Activated T-cell treated with anti-CD3 and anti-CD28 coated beads for 24 hours (primary cell): ENCODE measurements at regions not wholly inside any gene's neighbourhood (a gene's known extent, or its start where the extent isn't known, plus 50 kb on each side); places are given as distances from the start of the nearest gene placed in this dataset.
"Not testable (repeated sequence)": the region's sequence is repeated elsewhere in the genome, so short reads cannot be mapped to it uniquely, and the experiment has no call there.

Source experiments
- DNase-seq: peaks from one replicate; pipeline ENCODE4 v3.0.0-alpha.2; 2020; ENCODE audit warnings: low read depth

DNA sequence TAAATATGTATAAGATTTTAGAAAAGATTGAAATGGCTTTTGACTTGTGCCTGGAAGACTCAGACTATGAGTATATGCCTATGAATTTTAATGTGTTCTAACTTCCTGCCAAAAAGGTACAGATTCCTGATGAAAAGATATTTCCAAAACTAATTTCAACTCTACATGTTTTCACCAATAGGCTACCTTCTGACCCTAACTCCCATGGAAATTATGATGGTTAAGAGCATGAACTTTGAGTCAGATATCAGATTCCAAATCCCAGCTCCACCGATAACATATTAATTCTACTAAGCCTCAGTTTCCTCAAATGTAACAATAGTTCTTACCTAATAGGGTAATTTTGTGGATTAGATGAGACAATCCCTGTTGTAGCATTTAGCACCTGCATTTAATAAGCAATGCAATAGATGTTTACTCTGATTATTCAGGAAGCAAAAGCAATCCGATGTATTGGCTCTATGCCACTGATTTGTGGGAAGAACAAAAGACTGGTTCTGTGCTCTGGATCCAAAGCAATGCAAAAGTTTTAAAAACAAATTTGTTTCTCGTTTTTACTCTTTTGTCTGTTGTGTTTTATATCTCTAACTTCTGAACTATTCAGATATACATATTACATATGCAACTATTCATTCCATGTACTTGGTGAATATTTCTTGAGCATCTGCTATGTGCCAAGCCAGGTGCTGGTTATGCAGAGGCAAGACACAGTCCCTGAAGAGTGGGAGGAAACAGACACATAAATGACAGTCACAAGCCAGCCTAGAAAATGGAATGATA is 115.4 kb downstream of the GATA6 start:
- DNase-seq = no peak

DNA sequence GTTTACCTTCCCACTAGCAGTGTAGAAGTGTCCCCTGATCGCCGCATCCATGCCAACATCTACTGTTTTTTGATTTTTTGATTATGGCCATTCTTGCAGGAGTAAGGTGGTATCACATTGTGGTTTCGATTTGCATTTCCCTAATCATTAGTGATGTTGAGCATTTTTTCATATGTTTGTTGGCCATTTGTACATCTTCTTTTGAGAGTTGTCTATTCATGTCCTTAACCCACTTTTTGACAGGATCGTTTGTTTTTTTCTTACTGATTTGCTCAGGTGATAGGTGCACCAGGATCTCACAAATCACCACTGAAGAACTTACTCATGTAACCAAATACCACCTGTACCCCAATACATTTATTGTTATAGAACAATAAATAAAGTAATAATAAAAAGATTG is 114.5 kb downstream of the GATA6 start:
- DNase-seq = not testable (repeated sequence)

DNA sequence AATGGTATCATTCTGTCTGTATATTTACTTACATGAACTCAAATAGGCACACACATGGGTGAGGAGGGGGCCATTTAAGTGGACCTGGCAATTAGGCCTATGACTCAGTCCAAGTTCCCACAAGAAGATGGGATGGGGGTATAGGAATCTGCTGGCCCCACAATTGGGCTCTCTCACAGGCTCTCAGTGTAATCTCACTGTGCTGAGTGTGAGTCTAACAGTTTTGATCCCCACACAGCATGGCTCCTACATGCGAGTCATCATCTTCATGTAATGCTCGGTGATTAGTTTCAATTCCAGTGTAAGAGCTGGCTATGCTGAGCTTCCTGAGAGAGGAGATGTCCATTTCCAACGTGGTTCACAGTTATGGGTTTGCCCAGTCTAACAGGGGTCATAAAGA is 114.0 kb downstream of the GATA6 start:
- no peak for DNase-seq

DNA sequence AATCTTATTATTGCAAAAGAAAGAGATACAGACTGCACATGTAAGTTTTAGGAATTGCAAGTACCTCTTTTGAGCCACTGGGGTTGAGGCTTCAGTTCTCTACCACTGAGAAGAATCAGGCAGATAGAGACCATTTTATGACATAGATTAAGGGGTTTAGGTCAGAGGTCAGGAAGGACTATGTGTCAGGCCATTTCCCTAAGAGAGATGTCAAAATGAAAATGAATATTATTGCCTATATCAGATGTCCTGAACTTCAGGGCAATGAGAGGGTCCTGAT is 113.7 kb downstream of the GATA6 start:
- DNase-seq = no peak

DNA sequence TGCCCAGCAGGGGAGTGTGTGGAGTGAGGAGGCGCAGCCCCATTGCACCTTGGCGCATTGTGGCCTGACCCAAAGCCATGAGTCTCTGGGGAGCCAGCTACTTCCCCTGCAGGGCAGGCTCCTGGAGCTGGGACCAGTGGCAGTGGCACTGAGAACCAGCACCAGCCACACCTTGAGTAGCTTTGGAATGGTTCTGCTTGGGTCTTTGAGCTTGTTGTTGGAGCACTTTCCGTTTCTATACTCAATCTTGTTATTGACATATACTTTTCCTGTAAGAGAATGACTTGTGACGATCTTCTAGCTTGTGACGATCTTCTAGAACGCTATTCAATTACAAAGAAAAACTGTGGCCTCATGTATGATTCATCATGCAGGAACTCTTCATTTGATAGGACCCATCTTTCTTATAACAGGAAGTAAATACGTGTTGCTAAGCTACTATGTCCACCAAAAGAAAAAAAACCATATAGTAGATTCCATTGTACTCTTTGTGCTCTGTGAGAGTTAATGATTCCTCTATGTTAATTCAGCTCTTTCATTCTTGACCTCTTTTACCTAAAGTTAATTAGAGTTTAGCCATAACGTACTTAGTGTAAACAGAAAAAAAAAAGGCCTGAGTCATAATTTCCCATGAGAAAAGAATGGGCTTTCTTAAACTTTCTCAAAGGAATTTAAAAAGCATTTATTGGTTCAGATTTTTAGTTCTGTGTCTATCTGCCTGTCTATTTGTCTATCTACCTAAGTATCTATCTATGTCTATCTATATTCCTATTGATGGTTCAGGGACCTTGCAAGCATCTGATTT is 113.1 kb downstream of the GATA6 start:
- peak; percentile 1 for DNase-seq

DNA sequence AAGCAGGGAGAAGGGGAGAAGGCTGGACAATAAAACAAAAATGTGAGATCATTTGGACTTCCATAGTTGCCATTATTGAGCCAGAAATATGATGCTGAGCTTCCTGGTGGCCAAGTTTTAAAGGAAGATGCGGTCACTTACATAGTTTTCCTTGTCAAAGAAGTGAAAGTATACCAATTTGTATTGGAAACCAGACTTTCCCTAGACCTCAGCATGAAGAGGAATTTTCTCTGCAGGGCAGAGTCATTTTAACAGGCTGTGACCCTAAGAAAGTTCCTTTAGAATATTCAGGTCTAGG is 111.0 kb downstream of the GATA6 start:
- DNase-seq = no peak

DNA sequence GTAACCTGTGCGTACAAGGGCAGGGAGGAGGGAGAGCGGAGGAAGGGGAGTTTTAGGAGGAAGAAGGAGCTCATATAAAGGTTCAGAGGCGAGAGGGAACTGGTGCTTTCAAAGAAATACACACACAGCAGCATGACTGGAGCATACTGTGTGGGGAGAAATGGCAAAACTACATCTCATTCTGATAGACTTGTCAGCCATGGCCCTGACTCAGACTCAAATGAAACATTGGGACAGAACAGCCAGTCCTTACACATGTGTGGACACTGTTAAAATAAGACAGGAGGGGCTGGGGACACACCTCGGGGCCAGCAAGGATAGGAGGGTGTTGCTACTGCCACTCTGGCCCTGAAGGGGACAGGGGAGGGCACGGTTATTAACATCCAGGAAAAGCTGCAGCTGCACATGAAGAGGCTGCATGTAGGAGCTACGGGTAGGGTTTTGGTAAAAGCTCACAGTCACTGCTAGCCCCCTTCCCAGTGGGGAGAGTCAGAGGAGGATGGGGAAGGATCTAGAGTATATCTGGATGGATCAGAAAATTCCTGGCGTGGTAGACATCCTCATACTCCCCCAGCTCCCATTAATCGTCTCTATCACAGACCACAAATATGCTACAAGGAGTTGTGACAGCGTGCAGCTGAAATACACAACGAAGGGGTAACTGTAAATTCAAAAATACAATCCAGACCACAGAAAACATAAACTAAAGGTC is 110.5 kb downstream of the GATA6 start:
- DNase-seq = no peak

DNA sequence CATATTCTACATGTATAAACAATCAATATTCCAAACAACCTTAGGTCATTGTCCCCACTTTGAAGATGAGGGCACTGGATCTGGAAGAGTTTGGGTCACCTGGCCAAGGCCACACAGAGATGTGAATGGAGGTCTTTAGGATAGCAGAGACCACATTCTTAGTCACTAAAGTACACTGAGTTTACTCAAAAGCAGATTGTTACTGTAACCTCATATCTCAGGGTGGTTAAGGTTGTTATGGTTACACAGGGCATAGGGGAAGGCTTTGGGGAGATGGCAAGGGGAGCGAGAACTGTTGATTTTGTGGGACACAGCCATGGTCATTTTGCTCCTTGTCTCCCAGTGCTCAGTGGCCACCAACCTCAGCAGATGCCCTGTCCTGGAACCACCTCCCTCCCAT is 109.4 kb downstream of the GATA6 start:
- no peak for DNase-seq

DNA sequence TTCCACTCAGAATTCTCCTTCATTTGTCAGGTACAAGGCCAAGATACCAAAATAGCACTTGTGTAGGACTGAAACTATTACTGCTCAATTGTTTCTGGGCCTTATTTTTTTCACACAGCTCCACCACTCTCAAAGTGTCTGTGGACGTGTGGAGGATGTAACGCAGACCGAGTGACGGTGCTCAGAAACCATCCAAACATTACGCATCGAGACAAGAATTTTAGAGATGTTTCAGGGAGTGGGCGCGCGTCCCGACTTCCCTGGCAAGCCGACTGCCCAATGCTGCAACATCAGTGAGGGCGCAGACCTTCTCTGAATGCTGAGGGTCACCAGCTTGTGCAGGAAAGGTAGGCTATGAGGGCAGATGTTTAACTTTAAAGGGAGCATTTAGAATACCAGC is 108.4 kb downstream of the GATA6 start:
- no peak for DNase-seq

DNA sequence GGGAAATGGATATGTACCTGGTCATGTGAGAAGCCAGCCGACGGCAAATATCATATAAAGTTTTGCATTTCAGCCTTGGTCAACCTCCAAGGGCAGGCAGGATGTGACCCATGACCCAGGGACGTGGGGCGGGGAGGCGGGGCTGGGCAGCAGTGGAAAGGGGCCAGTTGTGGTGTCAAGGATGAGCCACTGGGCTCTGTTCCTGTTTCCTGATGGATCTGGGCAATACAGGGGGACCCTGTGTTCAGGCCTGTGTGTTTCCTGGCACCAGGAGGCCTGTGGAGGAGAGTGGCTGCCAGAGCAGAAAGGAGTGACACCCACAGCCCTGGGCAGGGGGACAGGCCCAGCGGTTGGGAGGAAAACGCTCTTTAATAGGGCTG is 106.9 kb downstream of the GATA6 start:
- no peak for DNase-seq

DNA sequence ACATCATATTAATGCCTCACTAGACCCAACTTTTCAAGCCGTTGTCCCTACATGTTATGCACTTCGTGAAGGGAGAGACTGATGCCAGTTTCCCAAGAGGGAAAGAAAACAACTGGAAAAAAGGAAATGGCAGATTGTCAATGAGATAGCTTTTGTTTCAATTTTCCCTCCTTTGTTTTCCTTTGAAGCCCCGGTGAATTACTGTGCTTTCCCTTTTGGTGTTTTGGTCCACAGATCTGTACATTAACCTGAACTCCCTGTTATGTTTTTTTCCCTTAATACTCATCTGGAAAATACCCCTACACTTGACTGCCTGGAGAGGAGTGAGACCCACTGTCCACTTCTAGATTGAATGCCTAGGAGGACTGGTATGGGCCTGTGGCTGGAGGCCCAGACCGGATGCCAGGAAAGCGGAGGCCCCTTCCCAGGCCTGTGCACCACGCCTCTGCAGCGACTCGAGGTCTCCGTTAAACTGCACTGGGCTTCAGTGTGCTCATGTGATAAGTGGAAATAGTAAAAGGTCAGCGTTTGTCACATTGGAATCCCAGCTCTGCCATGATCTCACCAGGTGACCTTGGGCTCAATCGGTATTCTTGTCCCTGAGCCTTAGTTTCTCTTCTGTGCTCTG is 106.4 kb downstream of the GATA6 start:
- DNase-seq = no peak

DNA sequence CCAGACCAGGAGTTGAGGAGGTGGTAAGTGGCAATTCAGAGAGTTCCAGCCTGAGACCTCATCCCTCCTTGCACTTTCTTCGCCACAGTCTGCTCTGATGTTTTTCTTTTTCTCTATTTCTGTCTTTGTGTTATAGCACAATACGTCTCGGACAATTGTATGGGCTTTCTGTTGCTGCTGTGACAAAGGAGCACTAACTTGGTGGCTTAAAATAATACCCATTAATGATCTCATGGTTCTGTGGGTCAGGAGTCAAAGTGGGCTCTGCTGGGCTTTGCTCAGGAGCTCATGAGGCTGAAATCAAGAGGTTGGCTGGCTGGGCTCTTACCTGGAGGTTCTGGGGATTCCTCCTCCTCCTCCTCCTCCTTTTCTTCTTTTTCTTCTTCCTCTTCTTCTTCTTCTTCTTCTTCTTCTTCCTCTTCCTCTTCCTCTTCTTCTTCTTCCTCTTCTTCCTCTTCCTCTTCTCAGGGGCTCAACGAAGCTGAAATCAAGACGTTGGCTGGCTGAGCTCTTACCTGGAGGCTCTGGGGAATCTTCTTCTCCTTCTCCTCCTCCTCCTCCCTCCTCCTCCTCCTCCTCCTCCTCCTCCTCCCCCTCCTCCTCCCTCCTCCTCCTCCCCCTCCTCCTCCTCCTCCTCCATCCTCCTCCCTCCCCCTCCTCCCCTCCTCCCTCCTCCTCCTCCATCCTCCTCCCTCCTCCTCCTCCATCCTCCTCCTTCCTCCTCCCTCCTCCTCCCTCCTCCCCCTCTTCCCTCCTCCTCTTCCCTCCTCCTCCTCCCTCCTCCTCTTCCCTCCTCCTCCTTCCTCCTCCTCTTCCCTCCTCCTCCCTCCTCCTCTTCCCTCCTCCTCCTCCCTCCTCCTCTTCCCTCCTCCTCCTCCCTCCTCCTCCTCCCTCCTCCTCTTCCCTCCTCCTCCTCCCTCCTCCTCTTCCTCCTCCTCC is 104.0 kb downstream of the GATA6 start:
- DNase-seq = no peak

DNA sequence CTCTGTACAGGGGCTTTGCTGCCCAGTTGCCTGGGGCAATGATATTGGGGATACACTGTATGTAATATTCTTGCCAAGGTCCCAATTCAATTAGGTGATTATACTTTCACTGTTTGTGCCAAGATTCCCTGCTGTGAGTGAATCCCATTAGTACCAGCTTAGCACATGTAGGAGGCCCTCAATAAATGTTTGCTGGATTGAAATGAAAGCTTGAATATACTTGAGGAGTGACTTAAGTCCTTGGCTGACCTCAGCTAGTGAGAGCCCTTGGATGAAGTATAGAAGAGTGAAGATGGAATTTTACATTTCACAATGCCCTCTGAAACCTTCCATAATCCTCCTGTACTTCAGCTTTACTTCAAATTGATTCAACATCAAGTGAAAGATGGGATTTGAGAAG is 102.9 kb downstream of the GATA6 start:
- no peak for DNase-seq

DNA sequence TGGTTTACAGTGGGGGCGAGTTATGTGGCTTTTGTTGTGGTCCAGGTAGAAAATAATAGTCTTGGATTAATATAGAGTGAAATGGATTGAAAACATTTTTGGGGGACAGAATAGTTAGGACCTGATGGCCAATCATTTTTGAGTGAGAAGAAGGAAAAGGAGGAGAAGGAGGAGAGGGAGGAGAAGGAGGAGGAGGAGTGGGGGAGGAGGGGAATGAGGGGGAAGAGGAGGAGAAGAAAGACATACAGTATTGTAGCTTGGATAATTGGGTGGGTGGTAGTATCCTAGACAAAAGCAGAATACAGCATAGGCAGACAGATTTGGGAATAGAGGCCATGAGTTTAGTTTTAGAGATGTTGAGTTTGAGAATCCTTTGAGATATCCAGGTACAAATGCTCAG is 101.6 kb downstream of the GATA6 start:
- no peak for DNase-seq

DNA sequence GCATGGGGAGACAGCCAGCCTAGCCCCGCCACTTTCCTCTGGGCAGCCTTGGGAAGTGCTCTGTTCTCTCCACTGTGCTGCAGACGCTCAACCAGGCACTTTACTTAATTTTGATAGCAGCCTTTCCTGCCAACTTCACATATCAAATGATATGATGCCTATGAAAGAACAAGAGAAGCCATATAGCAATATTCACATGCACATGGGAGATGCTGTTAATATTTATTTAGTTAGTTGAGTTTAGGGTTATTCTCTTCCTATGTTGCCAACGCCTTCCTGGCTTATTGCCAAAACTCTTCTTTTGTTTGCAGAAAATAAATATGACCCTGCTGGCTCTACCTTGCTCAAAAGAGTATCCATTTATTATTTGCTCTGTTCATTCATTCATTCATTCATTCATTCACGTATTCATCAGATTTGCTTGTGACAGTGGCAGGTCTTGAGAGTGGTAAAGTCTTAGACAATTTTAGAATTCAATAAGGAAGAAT is 99.3 kb downstream of the GATA6 start:
- no peak for DNase-seq

DNA sequence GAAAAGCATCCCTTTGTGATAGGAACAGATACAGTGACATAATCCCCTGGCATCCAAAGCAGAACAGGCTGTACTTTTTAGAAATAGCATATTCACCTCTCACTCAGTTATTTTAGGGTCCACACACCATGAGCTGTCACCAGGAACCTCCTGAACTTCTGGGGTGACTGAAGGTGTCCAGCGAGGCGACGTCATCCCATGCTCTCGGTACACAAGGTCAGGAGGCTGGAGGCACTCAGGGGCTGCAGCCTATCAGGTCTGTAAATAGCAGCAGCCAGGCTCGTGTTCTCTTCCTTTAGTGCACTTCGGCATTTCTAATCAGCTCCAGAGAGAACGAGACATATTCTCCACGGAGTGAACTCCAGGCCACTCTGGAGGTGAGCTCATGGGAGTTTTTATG is 98.3 kb downstream of the GATA6 start:
- DNase-seq = no peak

DNA sequence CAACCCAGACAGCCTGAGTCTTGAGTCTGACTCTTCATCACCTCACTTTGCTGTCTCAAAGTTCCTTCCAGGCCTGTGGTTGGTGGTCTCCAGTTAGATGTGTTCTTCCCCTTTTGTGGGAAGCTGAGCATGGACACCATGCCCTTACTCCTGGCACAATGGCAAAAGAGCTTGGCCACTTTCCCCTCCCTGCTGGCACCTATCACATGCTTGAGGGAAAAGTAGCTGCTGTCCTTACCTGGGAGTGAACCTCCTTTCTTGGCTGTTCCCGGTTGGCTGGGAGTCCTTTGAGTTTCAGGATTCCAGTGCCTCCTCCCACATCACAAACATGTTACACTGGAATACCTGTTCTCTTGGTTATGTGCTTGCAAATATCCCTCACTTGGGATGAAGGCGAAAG is 97.8 kb downstream of the GATA6 start:
- no peak for DNase-seq

DNA sequence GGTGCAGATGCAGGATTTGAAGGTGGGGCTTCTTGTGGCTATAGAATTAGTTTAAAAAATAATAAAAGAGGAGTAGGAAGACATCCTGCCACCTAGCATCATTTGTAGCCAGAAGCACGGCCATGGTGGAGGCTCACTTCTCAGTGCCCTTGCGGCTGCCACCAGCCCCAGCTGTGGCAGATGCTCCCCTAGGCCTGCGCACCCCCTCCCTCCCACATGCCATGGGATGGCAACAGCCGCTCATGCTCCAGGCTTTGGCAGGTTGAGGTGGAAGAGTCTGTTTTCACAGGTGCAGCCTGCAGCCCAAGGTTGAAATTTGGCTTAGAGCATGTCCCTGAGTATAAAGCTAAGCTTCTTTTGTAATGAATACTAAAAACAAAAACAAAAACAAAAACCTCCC is 96.4 kb downstream of the GATA6 start:
- DNase-seq = no peak

DNA sequence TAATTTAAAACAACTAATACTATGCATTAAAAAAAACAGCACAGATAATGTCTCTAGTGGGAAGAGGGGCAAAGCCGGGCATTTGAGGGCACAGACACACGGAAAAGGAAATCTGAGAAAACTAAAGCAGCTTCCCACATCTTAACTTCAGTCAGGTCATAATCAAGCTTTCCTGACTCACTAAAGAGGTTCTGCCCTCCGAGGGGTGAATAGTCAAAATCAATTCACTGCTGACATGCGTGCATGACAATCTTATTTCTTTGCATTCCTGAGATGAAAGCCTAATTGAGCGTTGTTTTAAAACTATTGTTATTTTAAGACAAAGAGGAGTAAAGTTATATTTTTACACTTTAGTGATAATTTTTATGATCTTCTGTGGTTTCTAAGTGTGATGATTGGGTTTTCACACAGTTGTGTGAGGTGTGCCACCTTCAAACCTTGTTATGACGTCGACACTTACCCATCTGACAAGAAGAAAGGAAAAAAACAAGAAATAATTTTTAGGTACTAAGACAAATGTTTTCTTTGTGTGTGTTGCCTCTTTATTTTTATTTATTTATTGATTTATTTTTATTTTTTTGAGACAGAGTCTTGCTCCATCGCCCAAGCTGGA is 90.9 kb downstream of the GATA6 start:
- DNase-seq = no peak

DNA sequence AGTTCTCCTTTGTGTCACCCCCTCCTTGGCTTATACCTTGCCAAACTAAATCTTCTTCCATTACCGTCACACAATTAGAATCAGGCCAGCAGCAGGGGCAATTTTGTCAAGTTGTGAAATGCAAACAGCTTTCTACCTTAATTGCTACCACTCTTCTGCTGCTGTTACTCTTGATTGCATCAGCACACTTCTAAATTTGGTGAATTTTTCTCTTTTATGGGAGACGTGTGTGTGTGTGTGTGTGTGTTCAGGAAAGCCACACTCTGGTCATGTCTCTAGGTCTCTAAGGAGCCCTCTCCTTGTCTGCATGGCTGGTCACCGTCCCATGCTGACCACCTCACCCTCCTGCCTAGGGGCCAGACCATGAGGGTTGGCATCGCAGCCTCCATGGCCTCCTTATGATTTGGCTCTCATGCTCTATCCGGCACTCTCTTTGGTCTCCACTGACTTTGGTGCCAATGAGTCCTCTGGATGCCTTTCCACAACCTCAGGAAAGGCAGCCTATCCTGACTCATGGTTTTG is 87.7 kb downstream of the GATA6 start:
- no peak for DNase-seq

DNA sequence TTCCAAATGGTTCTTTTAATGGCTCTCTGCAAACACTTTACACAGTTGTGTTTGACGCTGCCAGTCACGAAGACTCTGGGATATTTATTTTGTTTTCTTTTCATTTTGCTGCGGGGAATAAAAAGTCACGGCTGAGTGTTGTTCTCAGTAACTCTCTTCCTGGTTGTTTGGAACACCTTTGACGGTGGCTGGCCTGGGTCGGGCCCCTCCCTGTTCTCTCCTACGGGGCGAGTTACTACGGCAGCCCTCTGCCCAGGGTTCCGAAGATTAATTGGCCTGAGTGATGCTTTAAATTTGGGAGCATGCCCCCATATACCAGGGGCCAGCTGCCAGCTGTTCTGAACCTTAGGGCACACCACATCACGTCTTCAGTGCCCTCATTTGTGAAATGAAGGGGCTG is 84.7 kb downstream of the GATA6 start:
- DNase-seq = no peak
